GM18867 (cell line): ENCODE measurements at regions not wholly inside any gene's neighbourhood (a gene's known extent, or its start where the extent isn't known, plus 50 kb on each side); places are given as distances from the start of the nearest gene placed in this dataset.

ENCODE experiments used
- ATAC-seq: cut with Tn5 transposase; IDR thresholded peaks from one replicate; pipeline ENCODE4 v1.9.1; 2021; ENCODE audit warnings: mild to moderate bottlenecking, moderate library complexity; ENCODE audit not compliant: unreplicated experiment

DNA sequence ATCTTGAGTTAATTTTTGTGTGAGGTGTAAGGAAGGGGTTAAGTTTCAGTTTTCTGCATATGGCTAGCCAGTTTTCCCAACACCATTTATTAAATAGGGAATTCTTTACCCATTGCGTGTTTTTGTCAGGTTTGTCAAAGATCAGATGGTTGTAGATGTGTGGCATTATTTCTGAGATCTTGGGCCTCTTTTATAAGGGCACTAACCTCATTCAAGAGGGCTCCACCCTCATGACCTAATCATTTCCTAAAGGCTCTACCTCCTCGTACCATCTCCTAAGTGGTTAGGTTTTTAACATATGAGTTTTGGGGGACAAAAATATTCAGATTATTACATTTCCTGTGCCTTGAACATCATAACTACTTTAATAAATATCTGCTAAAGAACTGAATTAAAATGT, 510.9 kb downstream of the UTRN start:
- ATAC-seq = no peak

- ATAC-seq = no peak
These were observed 512.9 kb downstream of the UTRN start for GRCh38 chr6:144797881-144798589.

DNA sequence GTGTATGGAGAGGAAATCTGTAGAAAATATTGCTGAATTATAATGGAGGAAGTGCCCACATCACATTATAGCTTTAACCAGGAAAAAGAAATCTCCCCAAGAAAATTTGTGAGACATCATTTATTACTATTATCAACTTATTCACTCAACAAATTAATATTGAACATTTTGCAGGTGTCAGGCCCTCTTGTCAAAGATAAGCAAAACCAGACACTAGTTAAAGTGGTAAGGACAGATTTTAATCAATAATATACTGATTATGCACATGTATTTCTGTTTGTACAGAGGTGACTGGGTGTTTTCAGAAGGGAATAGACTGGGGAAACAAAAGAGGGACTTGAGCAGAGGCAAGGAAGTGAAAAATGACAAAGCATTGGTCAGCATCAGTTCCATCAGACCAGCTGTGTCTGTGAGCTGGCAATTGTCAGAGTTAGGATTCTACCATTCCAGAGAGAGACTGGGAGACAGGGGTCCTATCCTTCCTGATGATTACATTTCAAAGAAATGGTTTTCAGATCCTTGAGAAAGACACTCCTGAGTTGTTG, 519.2 kb downstream of the UTRN start:
- ATAC-seq = no peak

DNA sequence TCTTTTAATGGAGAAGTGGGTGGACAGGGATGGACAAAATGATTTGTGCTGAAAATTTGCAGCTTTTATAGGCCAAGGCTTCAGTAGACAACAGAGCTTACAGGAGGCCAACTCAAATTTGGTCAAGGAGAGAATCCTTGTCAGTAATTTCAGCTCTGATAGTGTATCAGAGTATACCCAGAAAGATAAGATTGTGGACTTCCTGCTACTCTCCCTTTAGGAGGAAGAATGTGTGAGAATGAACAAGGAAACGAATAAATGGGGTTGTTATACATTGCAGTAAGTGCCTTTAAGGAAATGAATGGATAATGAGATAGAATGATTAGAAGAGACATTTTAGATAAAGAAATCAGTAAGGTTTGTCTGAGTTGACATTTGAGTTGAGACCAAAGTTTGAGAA, 519.9 kb downstream of the UTRN start:
- no peak for ATAC-seq

GRCh38 chr6:144806222-144806621, 521.1 kb downstream of the UTRN start:
- no peak for ATAC-seq

GRCh38 chr6:144809120-144809519, 524.0 kb downstream of the UTRN start:
- ATAC-seq = no peak

GRCh38 chr6:144809969-144810368, 524.8 kb downstream of the UTRN start:
- no peak for ATAC-seq

GRCh38 chr6:144811140-144811539, 526.0 kb downstream of the UTRN start:
- no peak for ATAC-seq

DNA sequence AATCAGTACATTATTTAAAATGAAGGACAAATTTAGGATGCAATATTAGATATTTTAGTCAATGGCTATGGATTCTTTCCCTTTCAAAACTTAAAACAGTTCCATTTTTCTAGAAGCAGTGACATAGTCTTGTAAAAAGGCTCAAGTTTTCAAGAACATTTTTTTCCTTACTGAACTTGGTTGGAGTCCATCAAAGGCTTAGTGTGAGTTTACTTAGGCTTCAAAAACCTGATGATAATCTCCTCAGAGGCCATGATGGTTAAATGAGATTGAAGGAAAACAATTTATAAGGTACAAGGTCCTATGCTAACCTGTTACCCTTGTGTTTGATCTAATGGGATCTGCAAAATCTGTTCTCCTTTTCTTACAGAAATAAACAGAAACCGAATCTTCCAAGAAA, 531.8 kb downstream of the UTRN start:
- no peak for ATAC-seq

- no peak for ATAC-seq
These were observed 535.1 kb downstream of the UTRN start for GRCh38 chr6:144820270-144820669.

DNA sequence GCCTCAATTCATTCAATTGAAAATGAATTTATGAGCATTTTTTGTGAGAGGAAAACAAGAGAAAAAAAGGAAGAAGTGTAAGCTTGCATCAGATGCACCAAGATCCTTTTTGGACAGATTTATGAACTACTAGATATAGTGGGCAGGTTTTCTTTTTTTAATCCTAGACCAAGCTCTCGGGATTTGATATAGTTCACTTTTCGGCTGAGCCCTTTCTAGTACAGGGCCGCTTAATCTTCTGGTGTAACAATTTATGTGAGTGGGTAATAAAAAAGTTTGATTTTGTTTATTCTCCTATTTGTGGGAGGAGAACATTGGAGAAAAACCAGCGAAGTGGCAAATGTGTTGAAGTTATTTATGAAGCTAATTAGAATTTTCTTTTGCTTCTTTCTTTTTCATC, 538.0 kb downstream of the UTRN start:
- ATAC-seq = no peak

- ATAC-seq = no peak
These were observed 538.9 kb downstream of the UTRN start for GRCh38 chr6:144824018-144824417.

- no peak for ATAC-seq
These were observed 549.4 kb downstream of the UTRN start for GRCh38 chr6:144834426-144835038.

DNA sequence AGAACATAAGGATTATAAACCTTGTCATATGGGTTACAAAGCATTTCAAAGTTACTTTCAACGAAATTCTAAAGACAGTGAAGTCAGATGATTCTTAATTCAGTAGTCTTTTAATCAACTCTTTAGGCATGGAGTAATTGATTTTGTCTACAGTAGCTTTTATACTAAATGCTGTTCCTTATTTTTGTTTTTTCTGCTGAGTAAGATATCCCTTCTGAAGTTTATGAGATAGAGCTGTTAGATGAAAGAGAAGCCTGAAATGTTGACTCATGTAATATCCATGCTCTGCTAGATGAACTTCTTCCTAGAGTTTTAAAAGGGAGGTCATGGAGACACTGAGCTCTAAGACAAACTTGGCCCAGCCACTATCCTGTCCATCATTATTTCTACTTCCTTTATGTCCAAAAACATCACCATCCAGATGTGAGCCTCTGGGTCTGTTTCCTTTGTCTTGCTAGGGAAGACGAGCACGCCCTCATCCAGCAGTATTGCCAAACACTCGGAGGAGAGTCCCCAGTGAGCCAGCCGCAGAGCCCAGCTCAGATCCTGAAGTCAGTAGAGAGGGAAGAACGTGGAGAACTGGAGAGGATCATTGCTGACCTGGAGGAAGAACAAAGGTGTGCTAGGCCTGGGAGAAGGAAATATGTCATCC, 550.3 kb downstream of the UTRN start:
- no peak for ATAC-seq

- ATAC-seq = no peak
These were observed 555.5 kb downstream of the UTRN start for GRCh38 chr6:144840619-144841018.

DNA sequence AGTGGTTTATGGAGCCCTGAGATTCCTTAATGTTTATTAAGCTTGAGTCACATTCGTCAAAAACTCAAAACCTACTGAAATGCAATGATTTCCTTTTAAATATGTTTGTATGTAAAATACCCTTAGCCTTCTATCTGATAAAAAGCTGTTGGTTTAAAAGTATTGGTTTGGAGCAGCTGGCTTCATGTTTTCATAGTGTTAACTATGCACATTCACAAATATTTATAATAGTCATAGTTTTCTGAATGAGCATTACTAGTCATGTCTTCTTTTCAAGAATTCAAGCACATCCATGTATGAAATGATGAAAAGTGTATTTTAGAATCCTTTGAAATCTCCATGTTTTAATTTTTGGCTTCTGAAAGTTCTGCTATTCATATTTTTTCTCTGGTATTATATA, 558.6 kb downstream of the UTRN start:
- ATAC-seq = no peak

- no peak for ATAC-seq
These were observed 559.5 kb downstream of the UTRN start for GRCh38 chr6:144844596-144844995.

DNA sequence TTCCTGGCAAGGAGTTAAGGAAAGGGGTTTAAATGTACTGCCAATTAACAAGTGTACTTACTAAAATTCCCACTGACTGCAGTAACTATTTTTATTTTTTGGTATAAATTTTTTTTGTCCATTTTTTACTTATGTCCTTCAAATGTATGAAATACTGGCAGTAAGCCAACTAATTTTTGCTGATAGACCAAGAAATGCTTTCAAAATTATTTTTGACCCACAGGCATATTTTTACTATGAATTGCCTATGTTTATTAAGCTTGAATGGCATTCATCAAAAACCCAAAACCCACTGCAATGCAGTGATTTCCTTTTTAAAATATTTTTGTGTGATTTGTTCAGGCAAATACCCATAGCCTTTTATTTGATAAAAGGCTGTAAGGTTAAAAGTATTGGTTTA, 560.1 kb downstream of the UTRN start:
- no peak for ATAC-seq

DNA sequence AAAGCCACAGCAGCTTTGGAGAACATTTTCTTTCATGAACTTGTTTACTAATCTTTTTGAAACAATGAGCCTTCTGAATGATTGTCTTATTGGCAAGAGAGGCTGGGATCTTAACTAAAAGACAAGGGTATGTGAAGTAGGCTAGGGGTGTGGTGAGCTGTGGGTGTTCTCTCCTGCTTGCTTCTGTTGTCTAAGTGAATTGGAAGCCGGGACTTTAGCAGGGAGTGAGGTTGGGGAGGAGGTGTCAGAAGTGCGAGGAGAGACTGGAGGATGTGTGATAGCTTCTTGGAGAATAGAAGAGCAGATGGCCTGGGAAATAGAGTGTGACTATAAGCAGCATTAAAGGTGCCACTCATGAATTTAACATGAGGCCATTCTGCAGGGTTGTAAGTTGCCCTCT, 562.8 kb downstream of the UTRN start:
- ATAC-seq = no peak

GRCh38 chr6:144849920-144850319, 564.8 kb downstream of the UTRN start:
- no peak for ATAC-seq

- ATAC-seq = peak; percentile 56
These were observed 568.5 kb downstream of the UTRN start for GRCh38 chr6:144853603-144854002.

DNA sequence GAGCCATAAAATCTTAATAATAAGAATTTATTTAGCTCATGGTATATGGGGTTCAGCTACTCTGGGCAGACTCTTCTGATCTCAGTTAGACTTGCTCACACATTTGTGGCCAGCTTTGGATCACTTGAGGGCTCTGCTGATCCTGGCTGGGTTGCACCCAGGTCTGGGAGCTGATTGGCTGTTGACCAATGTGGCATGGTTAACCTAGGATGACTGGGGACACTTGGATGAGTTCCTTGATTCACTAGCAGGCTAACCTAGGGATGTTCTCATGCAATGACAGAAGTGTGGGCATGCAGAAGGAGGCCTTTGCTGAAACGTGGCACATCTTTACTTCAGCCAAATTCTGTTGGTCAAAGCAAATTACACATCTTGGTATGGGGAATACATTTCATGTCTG, 569.5 kb downstream of the UTRN start:
- no peak for ATAC-seq
